Mesothelial cell of epicardium (in vitro differentiated cells): ENCODE measurements at regions not wholly inside any gene's neighbourhood (a gene's known extent, or its start where the extent isn't known, plus 50 kb on each side); places are given as distances from the start of the nearest gene placed in this dataset.

ENCODE experiments used
- DNase-seq, 2 experiments: peaks; one replicate each; pipeline ENCODE4 v3.0.0; 2021; ENCODE audit warnings: low spot score in 2 of 2; ENCODE audit not compliant: unreplicated experiment in 2 of 2
- H3K27ac Mint-ChIP-seq: 2 replicates; pipeline ENCODE4 v1.8.0; 2021; ENCODE audit warnings: mixed read lengths
- H3K27me3 Mint-ChIP-seq: 2 replicates; pipeline ENCODE4 v1.8.0; 2021; ENCODE audit warnings: low read depth, mixed read lengths
- H3K36me3 Mint-ChIP-seq: 2 replicates; pipeline ENCODE4 v1.8.0; 2021; ENCODE audit warnings: mixed read lengths
- H3K4me1 Mint-ChIP-seq: 2 replicates; pipeline ENCODE4 v1.8.0; 2021; ENCODE audit warnings: mixed read lengths
- H3K4me3 Mint-ChIP-seq: 2 replicates; pipeline ENCODE4 v1.8.0; 2021; ENCODE audit warnings: mild to moderate bottlenecking, moderate library complexity, mixed read lengths
- H3K9me3 Mint-ChIP-seq: 2 replicates; pipeline ENCODE4 v1.8.0; 2021; ENCODE audit warnings: mixed read lengths
- TF ChIP-seq, protein P1 (sequence below): fragments of 200-600 bp; sonication (generic); IDR thresholded peaks from one replicate; pipeline ENCODE4 v1.5.0; 2021; ENCODE audit warnings: antibody characterized with exemption; ENCODE audit not compliant: unreplicated experiment

GRCh38 chr3:87175732-87176131 lies 51.4 kb upstream of the CHMP2B start:
- H3K27ac Mint-ChIP-seq, result peak overlapping the region; percentile 1
- no peaks in the 10 kb centered on the region for H3K36me3 Mint-ChIP-seq
- H3K9me3 Mint-ChIP-seq, result no peaks in the 10 kb centered on the region
- peaks cover 16% of the 10 kb centered on the region for H3K27me3 Mint-ChIP-seq
- no peak for DNase-seq
- no peak overlapping the region for H3K4me3 Mint-ChIP-seq
- peaks cover 31% of the 10 kb centered on the region for H3K4me1 Mint-ChIP-seq
- TF ChIP-seq, protein P1, sequence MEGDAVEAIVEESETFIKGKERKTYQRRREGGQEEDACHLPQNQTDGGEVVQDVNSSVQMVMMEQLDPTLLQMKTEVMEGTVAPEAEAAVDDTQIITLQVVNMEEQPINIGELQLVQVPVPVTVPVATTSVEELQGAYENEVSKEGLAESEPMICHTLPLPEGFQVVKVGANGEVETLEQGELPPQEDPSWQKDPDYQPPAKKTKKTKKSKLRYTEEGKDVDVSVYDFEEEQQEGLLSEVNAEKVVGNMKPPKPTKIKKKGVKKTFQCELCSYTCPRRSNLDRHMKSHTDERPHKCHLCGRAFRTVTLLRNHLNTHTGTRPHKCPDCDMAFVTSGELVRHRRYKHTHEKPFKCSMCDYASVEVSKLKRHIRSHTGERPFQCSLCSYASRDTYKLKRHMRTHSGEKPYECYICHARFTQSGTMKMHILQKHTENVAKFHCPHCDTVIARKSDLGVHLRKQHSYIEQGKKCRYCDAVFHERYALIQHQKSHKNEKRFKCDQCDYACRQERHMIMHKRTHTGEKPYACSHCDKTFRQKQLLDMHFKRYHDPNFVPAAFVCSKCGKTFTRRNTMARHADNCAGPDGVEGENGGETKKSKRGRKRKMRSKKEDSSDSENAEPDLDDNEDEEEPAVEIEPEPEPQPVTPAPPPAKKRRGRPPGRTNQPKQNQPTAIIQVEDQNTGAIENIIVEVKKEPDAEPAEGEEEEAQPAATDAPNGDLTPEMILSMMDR, result no peak

DNA sequence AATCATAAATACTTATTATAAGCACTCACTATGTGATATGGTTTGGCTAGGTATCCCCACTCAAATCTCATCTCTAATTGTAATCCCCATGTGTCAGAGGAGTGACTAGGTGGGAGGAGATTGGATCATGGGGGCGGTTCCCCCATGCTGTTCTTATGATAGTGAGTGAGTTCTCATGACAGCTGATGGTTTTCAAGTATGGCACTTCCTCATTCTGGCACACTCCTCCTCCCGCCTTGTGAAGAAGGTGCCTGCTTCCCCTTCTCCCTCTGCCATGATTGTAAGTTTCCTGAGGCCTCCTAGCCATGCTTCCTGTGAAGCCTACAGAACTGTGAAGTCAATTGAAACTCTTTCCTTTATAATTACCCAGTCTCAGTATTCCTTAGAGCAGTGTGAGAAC lies 53.3 kb upstream of the CHMP2B start:
- peaks cover 31% of the 10 kb centered on the region for H3K4me1 Mint-ChIP-seq
- no peak overlapping the region for H3K27ac Mint-ChIP-seq
- H3K36me3 Mint-ChIP-seq, result no peaks in the 10 kb centered on the region
- H3K27me3 Mint-ChIP-seq, result peaks cover 14% of the 10 kb centered on the region
- DNase-seq, result no peak
- TF ChIP-seq, protein P1, result no peak
- no peaks in the 10 kb centered on the region for H3K9me3 Mint-ChIP-seq
- H3K4me3 Mint-ChIP-seq, result no peak overlapping the region

DNA sequence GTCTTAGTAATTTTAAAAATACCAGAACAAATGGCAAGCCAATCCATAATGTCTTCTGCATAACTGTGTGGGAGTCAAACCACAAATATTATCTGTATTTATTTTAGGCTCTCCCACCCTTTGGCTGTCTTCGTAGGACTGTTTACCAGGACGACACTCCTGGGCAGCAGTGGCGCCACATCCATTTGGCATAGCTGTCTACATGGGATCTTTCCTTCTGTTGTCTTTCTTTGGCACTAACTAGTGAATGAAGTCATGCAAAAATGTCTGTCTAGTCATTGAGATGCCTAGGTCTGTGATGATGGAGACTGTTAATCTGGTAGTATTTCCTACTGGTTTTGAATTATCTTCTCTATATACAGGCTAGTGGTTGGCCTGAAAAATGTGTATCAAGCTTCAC lies 54.0 kb upstream of the CHMP2B start:
- peaks cover 31% of the 10 kb centered on the region for H3K4me1 Mint-ChIP-seq

DNA sequence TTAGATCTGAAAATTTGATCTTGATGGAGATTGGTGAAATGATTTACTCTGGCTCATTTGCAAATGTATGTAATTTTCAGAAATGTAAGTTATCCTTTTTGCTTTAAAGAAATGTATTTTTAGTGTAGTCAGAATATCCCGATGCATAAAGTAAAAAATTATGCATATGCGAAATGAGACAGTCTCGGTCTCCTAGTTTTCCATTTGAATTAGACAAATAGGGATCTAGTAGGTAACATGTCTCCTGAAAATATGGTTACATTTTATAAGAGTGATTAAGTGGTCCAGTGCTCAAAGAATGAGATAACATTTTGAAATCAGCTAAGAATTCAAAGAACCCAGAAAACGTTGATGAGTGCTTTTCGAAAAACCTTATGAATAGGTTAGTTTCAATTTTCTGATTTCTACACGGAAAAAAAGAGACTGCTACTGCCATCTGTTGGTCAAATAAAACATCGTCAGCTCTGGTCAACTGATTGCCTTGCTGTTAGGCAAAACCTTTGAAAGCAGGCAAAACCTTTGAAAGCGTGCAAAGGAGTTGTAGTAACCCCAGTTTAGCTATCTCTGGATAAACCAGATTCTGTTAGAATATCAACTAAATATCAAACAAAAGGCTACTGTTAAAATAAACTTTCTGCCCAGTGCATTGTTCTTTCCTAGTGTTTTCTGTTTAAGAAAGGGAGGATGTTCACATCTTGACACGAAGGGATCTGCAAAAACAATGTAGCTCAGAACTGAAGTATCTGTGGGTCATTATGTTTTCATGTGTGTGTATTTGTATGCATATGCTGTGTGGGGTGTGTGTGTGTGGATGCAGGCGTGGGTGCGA lies 59.3 kb upstream of the CHMP2B start:
- DNase-seq, result no peak
- H3K27ac Mint-ChIP-seq, result no peak overlapping the region
- peaks cover 22% of the 10 kb centered on the region for H3K27me3 Mint-ChIP-seq
- H3K9me3 Mint-ChIP-seq, result peaks cover 10% of the 10 kb centered on the region
- peaks cover 3% of the 10 kb centered on the region for H3K36me3 Mint-ChIP-seq
- H3K4me1 Mint-ChIP-seq, result peaks cover 12% of the 10 kb centered on the region
- peak overlapping the region; percentile 35 for H3K4me3 Mint-ChIP-seq
- TF ChIP-seq, protein P1, result peak; percentile 77

More for the DNA sequence above, 54.0 kb upstream of the CHMP2B start:
- Mint-ChIP-seq H3K36me3 (no peaks in the 10 kb centered on the region), H3K4me3 (no peak overlapping the region), H3K9me3 (no peaks in the 10 kb centered on the region), H3K27me3 (peaks cover 17% of the 10 kb centered on the region), H3K27ac (no peak overlapping the region)
- TF ChIP-seq, protein P1, result no peak
- no peak for DNase-seq

DNA sequence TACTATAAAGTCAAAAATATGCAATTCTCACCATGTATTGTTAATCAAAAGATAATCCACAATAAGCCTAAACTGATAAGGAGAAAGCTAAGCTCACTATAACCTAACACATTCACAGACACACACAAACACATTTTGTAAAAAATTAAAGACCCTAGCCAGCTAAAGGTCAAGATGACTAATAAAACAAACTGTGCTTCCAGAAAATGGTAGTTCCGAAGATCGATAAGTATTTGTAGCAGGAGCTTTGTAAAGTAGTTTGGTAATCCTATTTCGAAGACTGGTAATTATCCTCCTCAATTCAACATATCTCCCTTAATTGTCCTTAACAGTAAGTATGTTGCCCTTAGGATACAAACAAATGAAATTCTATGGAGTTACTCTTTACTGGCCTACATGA lies 62.9 kb upstream of the CHMP2B start:
- H3K36me3 Mint-ChIP-seq, result peaks cover 3% of the 10 kb centered on the region
- no peak for DNase-seq
- no peak overlapping the region for H3K4me3 Mint-ChIP-seq
- peaks cover 25% of the 10 kb centered on the region for H3K4me1 Mint-ChIP-seq
- H3K9me3 Mint-ChIP-seq, result peaks cover 10% of the 10 kb centered on the region
- TF ChIP-seq, protein P1, result no peak
- H3K27me3 Mint-ChIP-seq, result peaks cover 17% of the 10 kb centered on the region
- H3K27ac Mint-ChIP-seq, result no peak overlapping the region
